ENCODE measurements at regions not wholly inside any gene's neighbourhood (a gene's known extent, or its start where the extent isn't known, plus 50 kb on each side); places are given as distances from the start of the nearest gene placed in this dataset.

DNA sequence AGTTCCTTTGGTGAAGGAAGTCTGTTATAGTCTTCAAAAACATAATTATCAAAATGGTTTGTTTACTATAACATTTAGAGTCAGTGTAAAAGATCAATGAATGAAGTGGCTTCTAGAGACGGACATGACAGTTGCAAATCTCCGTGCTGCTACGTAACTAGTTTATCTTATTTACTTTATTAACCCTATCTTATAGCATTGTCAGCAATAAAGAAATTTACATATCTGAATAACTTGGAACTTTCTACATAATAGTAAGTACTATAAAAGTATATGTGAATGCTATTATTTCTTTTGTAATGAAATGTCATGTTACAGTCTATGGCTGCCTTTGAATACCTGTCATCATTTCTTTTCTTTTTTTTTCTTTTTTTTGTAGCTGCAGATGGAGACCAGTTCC, 246.8 kb downstream of the PTH2R start:
- no peak for TF ChIP-seq POLR2A (IDR thresholded peaks at IDR 0.05)
- TF ChIP-seq, protein P1, sequence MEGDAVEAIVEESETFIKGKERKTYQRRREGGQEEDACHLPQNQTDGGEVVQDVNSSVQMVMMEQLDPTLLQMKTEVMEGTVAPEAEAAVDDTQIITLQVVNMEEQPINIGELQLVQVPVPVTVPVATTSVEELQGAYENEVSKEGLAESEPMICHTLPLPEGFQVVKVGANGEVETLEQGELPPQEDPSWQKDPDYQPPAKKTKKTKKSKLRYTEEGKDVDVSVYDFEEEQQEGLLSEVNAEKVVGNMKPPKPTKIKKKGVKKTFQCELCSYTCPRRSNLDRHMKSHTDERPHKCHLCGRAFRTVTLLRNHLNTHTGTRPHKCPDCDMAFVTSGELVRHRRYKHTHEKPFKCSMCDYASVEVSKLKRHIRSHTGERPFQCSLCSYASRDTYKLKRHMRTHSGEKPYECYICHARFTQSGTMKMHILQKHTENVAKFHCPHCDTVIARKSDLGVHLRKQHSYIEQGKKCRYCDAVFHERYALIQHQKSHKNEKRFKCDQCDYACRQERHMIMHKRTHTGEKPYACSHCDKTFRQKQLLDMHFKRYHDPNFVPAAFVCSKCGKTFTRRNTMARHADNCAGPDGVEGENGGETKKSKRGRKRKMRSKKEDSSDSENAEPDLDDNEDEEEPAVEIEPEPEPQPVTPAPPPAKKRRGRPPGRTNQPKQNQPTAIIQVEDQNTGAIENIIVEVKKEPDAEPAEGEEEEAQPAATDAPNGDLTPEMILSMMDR (IDR thresholded peaks at IDR 0.05) = no peak
- no peak for TF ChIP-seq POLR2AphosphoS5 (IDR thresholded peaks at IDR 0.05)
